ENCODE measurements at regions not wholly inside any gene's neighbourhood (a gene's known extent, or its start where the extent isn't known, plus 50 kb on each side); places are given as distances from the start of the nearest gene placed in this dataset.
A peak's percentile ranks its signal among the peaks of the same experiment; 100 is the strongest.

DNA sequence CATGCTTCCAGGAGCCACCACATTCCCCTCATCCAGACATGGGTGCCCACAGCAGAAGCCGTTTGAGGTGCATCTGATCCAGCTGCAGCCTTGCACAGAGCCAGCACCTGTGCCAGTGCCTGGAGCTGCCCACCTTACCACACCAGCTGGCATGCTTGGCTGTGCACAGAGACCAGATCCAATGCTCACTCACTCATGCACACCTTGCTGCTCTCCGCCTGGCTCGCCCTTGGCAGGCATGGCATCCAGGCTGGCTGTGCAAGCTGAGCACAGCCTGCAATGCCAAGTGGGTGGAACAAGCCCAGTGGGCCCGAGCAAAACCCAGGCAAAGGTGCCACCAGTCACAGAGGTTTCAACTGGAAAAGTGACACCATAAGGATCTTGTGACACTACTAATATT lies 66.9 kb upstream of the SEMA3A start:
- ATAC-seq = no peak
- TF ChIP-seq ARNTL (CRISPR knock-in tag; IDR thresholded peaks at IDR 0.05; ENCODE audit: borderline replicate concordance, low read depth) (no peak), ISL1 (CRISPR knock-in tag; IDR thresholded peaks at IDR 0.05) (no peak), ZNF565 (CRISPR knock-in tag; conservative IDR thresholded peaks at IDR 0.05; ENCODE audit: low read depth) (no peak), CSDC2 (CRISPR knock-in tag; IDR thresholded peaks at IDR 0.05) (no peak), ZNF70 (CRISPR knock-in tag; IDR thresholded peaks at IDR 0.05) (no peak)

DNA sequence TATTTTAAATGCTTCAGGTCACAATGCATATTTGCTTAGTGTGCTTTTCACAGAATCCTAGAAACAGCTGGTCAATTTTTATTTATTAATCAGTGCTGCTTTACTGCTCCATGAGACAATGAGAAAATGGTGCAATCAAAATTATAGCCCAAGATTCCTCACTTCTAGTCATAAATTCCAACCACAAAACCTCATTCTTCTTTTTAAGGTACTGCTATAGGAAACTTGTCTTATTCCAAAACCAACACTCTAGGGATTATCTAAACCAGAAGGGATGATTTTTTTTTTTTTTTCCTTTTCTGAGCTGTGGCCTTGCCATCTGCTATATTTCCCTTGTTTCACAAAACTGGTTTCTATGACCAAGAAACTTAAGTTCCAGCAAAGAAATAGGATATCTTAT lies 64.0 kb upstream of the SEMA3A start:
- TF ChIP-seq PPARA (CRISPR knock-in tag; IDR thresholded peaks at IDR 0.05; ENCODE audit: borderline replicate concordance) = no peak
- TF ChIP-seq ZNF8 (CRISPR knock-in tag; IDR thresholded peaks at IDR 0.05) = no peak
- no peak for TF ChIP-seq ZFP3 (CRISPR knock-in tag; IDR thresholded peaks at IDR 0.05)
- no peak for TF ChIP-seq GLIS3 (CRISPR knock-in tag; IDR thresholded peaks at IDR 0.05)
- no peak for TF ChIP-seq ARNTL (CRISPR knock-in tag; IDR thresholded peaks at IDR 0.05; ENCODE audit: borderline replicate concordance, low read depth)
- ATAC-seq = no peak

DNA sequence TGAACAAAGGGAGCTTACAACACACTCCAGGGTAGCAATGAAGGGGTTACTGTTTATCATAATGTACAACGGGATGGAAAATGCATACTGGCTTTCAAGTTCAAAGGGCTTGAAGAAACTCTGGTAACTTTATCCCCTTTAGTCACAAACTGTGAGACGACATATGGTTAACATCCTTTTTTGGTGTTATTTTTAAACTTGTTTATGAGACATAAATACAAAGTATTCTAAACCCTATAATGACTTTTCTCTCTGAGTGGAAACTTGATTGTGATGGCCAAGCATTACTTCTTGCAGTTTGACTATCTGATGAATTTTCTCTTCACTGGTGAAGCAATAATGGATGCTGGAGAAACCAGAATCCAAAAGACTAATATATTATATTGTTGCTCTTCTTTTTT lies 62.0 kb upstream of the SEMA3A start:
- no peak for ATAC-seq
- no peak for TF ChIP-seq PPARA (CRISPR knock-in tag; IDR thresholded peaks at IDR 0.05; ENCODE audit: borderline replicate concordance)
- TF ChIP-seq ZC3H10 (CRISPR knock-in tag; IDR thresholded peaks at IDR 0.05) = no peak
- no peak for TF ChIP-seq ZNF8 (CRISPR knock-in tag; IDR thresholded peaks at IDR 0.05)
- TF ChIP-seq, protein P1, sequence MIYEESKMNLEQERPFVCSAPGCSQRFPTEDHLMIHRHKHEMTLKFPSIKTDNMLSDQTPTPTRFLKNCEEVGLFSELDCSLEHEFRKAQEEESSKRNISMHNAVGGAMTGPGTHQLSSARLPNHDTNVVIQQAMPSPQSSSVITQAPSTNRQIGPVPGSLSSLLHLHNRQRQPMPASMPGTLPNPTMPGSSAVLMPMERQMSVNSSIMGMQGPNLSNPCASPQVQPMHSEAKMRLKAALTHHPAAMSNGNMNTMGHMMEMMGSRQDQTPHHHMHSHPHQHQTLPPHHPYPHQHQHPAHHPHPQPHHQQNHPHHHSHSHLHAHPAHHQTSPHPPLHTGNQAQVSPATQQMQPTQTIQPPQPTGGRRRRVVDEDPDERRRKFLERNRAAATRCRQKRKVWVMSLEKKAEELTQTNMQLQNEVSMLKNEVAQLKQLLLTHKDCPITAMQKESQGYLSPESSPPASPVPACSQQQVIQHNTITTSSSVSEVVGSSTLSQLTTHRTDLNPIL (CRISPR knock-in tag; IDR thresholded peaks at IDR 0.05; ENCODE audit: low read depth) = no peak
- TF ChIP-seq ZFP3 (CRISPR knock-in tag; IDR thresholded peaks at IDR 0.05) = no peak
- no peak for TF ChIP-seq ISL1 (CRISPR knock-in tag; IDR thresholded peaks at IDR 0.05)
- TF ChIP-seq RARB (CRISPR knock-in tag; IDR thresholded peaks at IDR 0.05) = no peak
- no peak for TF ChIP-seq ARNTL (CRISPR knock-in tag; IDR thresholded peaks at IDR 0.05; ENCODE audit: borderline replicate concordance, low read depth)
- no peak for TF ChIP-seq CSDC2 (CRISPR knock-in tag; IDR thresholded peaks at IDR 0.05)
- no peak for TF ChIP-seq ZNF70 (CRISPR knock-in tag; IDR thresholded peaks at IDR 0.05)
- TF ChIP-seq SNAI2 (CRISPR knock-in tag; IDR thresholded peaks at IDR 0.05) = no peak
- no peak for TF ChIP-seq TCF4 (CRISPR knock-in tag; IDR thresholded peaks at IDR 0.05; ENCODE audit: borderline replicate concordance)
- TF ChIP-seq, protein P2, sequence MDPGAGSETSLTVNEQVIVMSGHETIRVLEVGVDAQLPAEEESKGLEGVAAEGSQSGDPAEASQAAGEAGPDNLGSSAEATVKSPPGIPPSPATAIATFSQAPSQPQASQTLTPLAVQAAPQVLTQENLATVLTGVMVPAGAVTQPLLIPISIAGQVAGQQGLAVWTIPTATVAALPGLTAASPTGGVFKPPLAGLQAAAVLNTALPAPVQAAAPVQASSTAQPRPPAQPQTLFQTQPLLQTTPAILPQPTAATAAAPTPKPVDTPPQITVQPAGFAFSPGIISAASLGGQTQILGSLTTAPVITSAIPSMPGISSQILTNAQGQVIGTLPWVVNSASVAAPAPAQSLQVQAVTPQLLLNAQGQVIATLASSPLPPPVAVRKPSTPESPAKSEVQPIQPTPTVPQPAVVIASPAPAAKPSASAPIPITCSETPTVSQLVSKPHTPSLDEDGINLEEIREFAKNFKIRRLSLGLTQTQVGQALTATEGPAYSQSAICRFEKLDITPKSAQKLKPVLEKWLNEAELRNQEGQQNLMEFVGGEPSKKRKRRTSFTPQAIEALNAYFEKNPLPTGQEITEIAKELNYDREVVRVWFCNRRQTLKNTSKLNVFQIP (CRISPR knock-in tag; IDR thresholded peaks at IDR 0.05; ENCODE audit: borderline replicate concordance, low read depth) = no peak
- TF ChIP-seq, protein P3, sequence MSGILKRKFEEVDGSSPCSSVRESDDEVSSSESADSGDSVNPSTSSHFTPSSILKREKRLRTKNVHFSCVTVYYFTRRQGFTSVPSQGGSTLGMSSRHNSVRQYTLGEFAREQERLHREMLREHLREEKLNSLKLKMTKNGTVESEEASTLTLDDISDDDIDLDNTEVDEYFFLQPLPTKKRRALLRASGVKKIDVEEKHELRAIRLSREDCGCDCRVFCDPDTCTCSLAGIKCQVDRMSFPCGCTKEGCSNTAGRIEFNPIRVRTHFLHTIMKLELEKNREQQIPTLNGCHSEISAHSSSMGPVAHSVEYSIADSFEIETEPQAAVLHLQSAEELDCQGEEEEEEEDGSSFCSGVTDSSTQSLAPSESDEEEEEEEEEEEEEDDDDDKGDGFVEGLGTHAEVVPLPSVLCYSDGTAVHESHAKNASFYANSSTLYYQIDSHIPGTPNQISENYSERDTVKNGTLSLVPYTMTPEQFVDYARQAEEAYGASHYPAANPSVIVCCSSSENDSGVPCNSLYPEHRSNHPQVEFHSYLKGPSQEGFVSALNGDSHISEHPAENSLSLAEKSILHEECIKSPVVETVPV (CRISPR knock-in tag; IDR thresholded peaks at IDR 0.05) = no peak
- TF ChIP-seq, protein P4, sequence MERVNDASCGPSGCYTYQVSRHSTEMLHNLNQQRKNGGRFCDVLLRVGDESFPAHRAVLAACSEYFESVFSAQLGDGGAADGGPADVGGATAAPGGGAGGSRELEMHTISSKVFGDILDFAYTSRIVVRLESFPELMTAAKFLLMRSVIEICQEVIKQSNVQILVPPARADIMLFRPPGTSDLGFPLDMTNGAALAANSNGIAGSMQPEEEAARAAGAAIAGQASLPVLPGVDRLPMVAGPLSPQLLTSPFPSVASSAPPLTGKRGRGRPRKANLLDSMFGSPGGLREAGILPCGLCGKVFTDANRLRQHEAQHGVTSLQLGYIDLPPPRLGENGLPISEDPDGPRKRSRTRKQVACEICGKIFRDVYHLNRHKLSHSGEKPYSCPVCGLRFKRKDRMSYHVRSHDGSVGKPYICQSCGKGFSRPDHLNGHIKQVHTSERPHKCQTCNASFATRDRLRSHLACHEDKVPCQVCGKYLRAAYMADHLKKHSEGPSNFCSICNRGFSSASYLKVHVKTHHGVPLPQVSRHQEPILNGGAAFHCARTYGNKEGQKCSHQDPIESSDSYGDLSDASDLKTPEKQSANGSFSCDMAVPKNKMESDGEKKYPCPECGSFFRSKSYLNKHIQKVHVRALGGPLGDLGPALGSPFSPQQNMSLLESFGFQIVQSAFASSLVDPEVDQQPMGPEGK (CRISPR knock-in tag; IDR thresholded peaks at IDR 0.05; ENCODE audit: borderline replicate concordance) = no peak
- no peak for TF ChIP-seq BACH2 (CRISPR knock-in tag; IDR thresholded peaks at IDR 0.05; ENCODE audit: borderline replicate concordance)

DNA sequence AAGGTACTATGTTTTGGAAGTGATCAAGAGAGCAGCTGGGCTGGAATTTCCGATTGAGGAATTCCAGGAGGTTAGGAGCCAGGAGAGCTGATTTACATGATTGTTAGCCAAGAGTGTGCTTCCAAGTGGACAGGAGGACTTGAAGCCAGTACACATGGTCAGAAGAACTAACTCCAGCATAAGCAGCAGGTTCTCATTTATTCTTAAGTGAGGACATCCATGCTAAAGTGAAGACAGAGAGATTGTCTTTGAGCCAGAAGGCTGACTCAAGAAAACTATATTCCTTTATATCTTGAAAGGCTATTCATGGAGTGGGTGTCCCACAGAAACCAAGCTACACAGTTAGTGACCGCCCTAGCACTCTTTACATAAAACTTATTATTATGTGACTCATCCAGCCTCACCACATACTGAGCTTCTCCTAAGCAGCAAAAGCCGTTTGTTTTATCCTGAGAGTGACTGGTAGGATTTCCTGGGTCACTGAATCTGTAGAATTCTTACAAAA lies 56.7 kb upstream of the SEMA3A start:
- TF ChIP-seq, protein P4 (CRISPR knock-in tag; IDR thresholded peaks at IDR 0.05; ENCODE audit: borderline replicate concordance) = no peak
- TF ChIP-seq RARB (CRISPR knock-in tag; IDR thresholded peaks at IDR 0.05) (no peak), GLIS3 (CRISPR knock-in tag; IDR thresholded peaks at IDR 0.05) (no peak), OSR1 (CRISPR knock-in tag; IDR thresholded peaks at IDR 0.05) (no peak), TCF4 (CRISPR knock-in tag; IDR thresholded peaks at IDR 0.05; ENCODE audit: borderline replicate concordance) (no peak), ZNF70 (CRISPR knock-in tag; IDR thresholded peaks at IDR 0.05) (no peak), ZNF8 (CRISPR knock-in tag; IDR thresholded peaks at IDR 0.05) (no peak), ZC3H10 (CRISPR knock-in tag; IDR thresholded peaks at IDR 0.05) (no peak)
- TF ChIP-seq, protein P1 (CRISPR knock-in tag; IDR thresholded peaks at IDR 0.05; ENCODE audit: low read depth) = no peak
- TF ChIP-seq, protein P3 (CRISPR knock-in tag; IDR thresholded peaks at IDR 0.05) = no peak
- peak; percentile 82 for ATAC-seq
